Neural progenitor cell (in vitro differentiated cells): ENCODE measurements at regions not wholly inside any gene's neighbourhood (a gene's known extent, or its start where the extent isn't known, plus 50 kb on each side); places are given as distances from the start of the nearest gene placed in this dataset.

Experiments used
- CTCF ChIP-seq: fragments of 200-600 bp; sonication (generic); IDR thresholded peaks from 2 replicates; pipeline ENCODE4 v1.5.1; 2017; ENCODE audit warnings: antibody characterized with exemption, mild to moderate bottlenecking
- EZH2 ChIP-seq: fragments of 200-600 bp; sonication (generic); IDR thresholded peaks from 2 replicates; pipeline ENCODE4 v1.6.1; 2017; ENCODE audit warnings: antibody characterized with exemption, mild to moderate bottlenecking, moderate library complexity

- no peak for TF ChIP-seq CTCF
- no peak for TF ChIP-seq EZH2
Measured at GRCh38 chr2:150188177-150188576, 299.3 kb downstream of the RND3 start.
